HuH-7 (cell line): ENCODE measurements at regions not wholly inside any gene's neighbourhood (a gene's known extent, or its start where the extent isn't known, plus 50 kb on each side); places are given as distances from the start of the nearest gene placed in this dataset.

Experiments used
- DNase-seq: peaks from one replicate; pipeline ENCODE4 v3.0.0; 2011; ENCODE audit warnings: low spot score

- DNase-seq: no peak
Observed at GRCh38 chr9:76557674-76558225, 98.8 kb downstream of the GCNT1 start.

- DNase-seq: no peak
Observed at GRCh38 chr9:76558465-76558864, 99.5 kb downstream of the GCNT1 start.

- no peak for DNase-seq
Observed at GRCh38 chr9:76559286-76559685, 100.3 kb downstream of the GCNT1 start.

- DNase-seq: peak; percentile 32
Observed at GRCh38 chr9:76560481-76560922, 101.5 kb downstream of the GCNT1 start.

- DNase-seq: no peak
Observed at GRCh38 chr9:76561050-76561713, 102.2 kb downstream of the GCNT1 start.
